ENCODE measurements at regions not wholly inside any gene's neighbourhood (a gene's known extent, or its start where the extent isn't known, plus 50 kb on each side); places are given as distances from the start of the nearest gene placed in this dataset.

DNA sequence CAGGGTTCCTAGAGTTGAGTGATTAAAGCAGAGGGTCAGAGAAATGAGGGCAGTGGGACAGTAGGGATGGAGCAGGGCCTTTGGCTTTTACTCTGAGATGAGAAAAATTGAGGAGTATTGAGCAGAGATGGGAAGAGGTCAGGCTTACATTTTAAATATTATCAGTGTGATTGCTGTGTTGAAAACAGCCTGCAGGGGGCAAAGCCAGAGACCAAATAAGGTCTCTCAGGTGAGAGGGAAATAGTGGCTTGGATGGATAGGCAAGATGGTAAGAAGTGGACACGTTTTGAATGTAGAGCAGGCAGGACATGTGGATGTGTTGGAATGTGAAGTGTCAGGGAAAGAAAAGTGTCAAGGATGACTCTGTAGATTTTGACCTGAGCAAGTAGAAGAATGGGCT lies 105.0 kb upstream of the MAP3K7 start:
- TF ChIP-seq, protein P1, sequence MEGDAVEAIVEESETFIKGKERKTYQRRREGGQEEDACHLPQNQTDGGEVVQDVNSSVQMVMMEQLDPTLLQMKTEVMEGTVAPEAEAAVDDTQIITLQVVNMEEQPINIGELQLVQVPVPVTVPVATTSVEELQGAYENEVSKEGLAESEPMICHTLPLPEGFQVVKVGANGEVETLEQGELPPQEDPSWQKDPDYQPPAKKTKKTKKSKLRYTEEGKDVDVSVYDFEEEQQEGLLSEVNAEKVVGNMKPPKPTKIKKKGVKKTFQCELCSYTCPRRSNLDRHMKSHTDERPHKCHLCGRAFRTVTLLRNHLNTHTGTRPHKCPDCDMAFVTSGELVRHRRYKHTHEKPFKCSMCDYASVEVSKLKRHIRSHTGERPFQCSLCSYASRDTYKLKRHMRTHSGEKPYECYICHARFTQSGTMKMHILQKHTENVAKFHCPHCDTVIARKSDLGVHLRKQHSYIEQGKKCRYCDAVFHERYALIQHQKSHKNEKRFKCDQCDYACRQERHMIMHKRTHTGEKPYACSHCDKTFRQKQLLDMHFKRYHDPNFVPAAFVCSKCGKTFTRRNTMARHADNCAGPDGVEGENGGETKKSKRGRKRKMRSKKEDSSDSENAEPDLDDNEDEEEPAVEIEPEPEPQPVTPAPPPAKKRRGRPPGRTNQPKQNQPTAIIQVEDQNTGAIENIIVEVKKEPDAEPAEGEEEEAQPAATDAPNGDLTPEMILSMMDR (IDR thresholded peaks at IDR 0.05; ENCODE audit: low read depth, low read length): peak; percentile 20
- no peak for TF ChIP-seq MYC (IDR thresholded peaks at IDR 0.05; ENCODE audit: low read depth, low read length)
- TF ChIP-seq, protein P2, sequence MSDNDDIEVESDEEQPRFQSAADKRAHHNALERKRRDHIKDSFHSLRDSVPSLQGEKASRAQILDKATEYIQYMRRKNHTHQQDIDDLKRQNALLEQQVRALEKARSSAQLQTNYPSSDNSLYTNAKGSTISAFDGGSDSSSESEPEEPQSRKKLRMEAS (IDR thresholded peaks at IDR 0.05; ENCODE audit: low read depth, low read length): no peak
- no peak for TF ChIP-seq POLR2A (IDR thresholded peaks at IDR 0.05; ENCODE audit: extremely low read depth, insufficient read length)
